ENCODE measurements at regions not wholly inside any gene's neighbourhood (a gene's known extent, or its start where the extent isn't known, plus 50 kb on each side); places are given as distances from the start of the nearest gene placed in this dataset.

GRCh38 chr18:43588838-43589237 is 311.5 kb upstream of the SYT4 start:
- TF ChIP-seq, protein P1, sequence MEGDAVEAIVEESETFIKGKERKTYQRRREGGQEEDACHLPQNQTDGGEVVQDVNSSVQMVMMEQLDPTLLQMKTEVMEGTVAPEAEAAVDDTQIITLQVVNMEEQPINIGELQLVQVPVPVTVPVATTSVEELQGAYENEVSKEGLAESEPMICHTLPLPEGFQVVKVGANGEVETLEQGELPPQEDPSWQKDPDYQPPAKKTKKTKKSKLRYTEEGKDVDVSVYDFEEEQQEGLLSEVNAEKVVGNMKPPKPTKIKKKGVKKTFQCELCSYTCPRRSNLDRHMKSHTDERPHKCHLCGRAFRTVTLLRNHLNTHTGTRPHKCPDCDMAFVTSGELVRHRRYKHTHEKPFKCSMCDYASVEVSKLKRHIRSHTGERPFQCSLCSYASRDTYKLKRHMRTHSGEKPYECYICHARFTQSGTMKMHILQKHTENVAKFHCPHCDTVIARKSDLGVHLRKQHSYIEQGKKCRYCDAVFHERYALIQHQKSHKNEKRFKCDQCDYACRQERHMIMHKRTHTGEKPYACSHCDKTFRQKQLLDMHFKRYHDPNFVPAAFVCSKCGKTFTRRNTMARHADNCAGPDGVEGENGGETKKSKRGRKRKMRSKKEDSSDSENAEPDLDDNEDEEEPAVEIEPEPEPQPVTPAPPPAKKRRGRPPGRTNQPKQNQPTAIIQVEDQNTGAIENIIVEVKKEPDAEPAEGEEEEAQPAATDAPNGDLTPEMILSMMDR (IDR thresholded peaks at IDR 0.05; ENCODE audit: insufficient read depth, low read depth, low read length) = no peak
- no peak for TF ChIP-seq EZH2 (IDR thresholded peaks at IDR 0.05; ENCODE audit: insufficient read depth, low read length)
